ENCODE measurements at regions not wholly inside any gene's neighbourhood (a gene's known extent, or its start where the extent isn't known, plus 50 kb on each side); places are given as distances from the start of the nearest gene placed in this dataset.
"Not testable (repeated sequence)": the region's sequence is repeated elsewhere in the genome, so short reads cannot be mapped to it uniquely, and the experiment has no call there.

DNA sequence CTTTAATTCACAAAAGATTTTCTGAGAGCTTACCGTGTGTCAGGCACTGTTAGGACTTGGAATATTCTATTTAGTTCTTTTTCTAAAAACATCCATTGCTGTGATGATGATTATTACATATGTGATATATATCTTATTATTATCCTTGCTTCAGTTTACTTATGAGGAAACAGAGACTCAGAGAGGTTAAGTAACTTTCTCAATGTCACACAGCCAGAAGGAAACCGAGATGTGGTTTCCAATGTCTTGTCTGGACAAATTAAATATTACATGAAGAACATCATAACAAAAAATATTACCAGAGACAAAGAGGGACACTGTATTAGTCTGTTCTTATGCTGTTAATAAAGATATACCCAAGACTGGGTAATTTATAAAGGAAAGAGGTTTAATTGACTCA is 125.5 kb upstream of the DAP start:
- Histone ChIP-seq H3K36me3 (replicated peaks in 1 of 2) (no peaks in the 10 kb centered on the region), H3K4me3 (no peak overlapping the region), H3K27me3 (no peaks in the 10 kb centered on the region), H3K27ac (no peak overlapping the region), H3K9me3 (replicated peaks in 1 of 3) (no peaks in the 10 kb centered on the region), H3K4me1 (replicated peaks in 1 of 2) (no peaks in the 10 kb centered on the region)
- WGBS, 4 donors: 86 to 91% (median 89%) methylated on average over 2 of the region's 2 CpGs
- TF ChIP-seq POLR2A (IDR thresholded peaks at IDR 0.05): no peak
- TF ChIP-seq CTCF (IDR thresholded peaks at IDR 0.05): no peak
- no peak for DNase-seq
- intact Hi-C loops (cut with DNase I): no loop called here

DNA sequence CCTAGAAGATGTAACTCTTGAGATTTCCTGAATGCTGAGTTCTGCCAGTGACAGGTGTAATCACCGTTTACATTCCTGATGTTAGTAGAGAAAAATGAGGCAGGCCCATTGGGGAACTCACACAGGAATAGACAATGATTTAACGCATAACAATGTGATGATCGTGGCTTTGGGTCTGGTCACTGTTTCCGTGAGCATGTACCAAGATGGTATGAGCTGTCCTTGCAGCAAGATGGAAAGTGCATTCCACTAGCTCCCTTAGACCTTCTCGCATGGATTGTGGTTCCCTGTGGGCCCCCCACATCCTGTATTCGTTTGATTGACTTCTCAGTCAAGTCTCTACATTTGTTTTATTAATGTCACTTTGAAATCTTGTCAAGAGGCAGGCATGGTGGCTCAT is 124.0 kb upstream of the DAP start:
- Histone ChIP-seq H3K27ac (no peak overlapping the region), H3K9me3 (replicated peaks in 1 of 3) (no peaks in the 10 kb centered on the region), H3K4me3 (no peak overlapping the region), H3K36me3 (replicated peaks in 1 of 2) (no peaks in the 10 kb centered on the region), H3K4me1 (replicated peaks in 1 of 2) (no peaks in the 10 kb centered on the region), H3K27me3 (no peaks in the 10 kb centered on the region)
- intact Hi-C loops (cut with DNase I): no loop called here
- TF ChIP-seq CTCF (IDR thresholded peaks at IDR 0.05) (no peak), POLR2A (IDR thresholded peaks at IDR 0.05) (no peak)
- no peak for DNase-seq
- WGBS, 4 donors: 67 to 82% (median 73%) methylated on average over 5 to 6 of the region's 6 CpGs

- H3K36me3 ChIP-seq (replicated peaks in 1 of 2); DNase-seq; H3K9me3 ChIP-seq (replicated peaks in 1 of 3); H3K4me1 ChIP-seq (replicated peaks in 1 of 2); intact Hi-C loops (cut with DNase I); H3K4me3 ChIP-seq; H3K27ac ChIP-seq; H3K27me3 ChIP-seq: not testable (repeated sequence)
- WGBS, 4 donors: 75 to 95% (median 84%) methylated on average over 2 of the region's 2 CpGs
Observed at GRCh38 chr5:10883945-10884344, 122.9 kb upstream of the DAP start.

- Histone ChIP-seq H3K27me3 (no peaks in the 10 kb centered on the region), H3K4me1 (replicated peaks in 1 of 2) (no peaks in the 10 kb centered on the region), H3K9me3 (replicated peaks in 1 of 3) (no peaks in the 10 kb centered on the region), H3K27ac (no peak overlapping the region), H3K4me3 (no peak overlapping the region), H3K36me3 (replicated peaks in 1 of 2) (no peaks in the 10 kb centered on the region)
- no peak for DNase-seq
- no peak for TF ChIP-seq POLR2A (IDR thresholded peaks at IDR 0.05)
- no peak for TF ChIP-seq CTCF (IDR thresholded peaks at IDR 0.05)
- 62 to 72% (median 71%) methylated on average over 4 of the region's 4 CpGs for WGBS, 4 donors
- intact Hi-C loops (cut with DNase I): no loop called here
Observed at GRCh38 chr5:10880934-10881333, 119.9 kb upstream of the DAP start.

DNA sequence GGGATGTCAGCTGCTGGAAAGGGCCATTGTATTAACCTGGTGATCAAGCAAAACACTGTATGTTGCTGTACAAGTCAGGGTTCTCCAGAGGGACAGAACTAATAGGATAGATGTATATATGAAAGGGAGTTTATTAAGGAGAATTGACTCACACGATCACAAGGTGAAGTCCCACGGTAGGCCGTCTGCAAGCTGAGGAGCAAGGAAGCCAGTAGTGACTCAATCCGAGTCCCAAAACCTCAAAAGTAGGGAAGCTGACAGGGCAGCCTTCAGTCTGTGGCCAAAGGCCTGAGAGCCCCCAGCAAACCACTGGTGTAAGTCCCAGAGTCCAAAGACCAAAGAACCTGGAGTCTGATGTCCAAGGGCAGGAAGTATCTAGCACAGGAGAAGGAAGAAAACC is 116.0 kb upstream of the DAP start:
- not testable (repeated sequence) for H3K27ac ChIP-seq; H3K4me1 ChIP-seq (replicated peaks in 1 of 2)
- WGBS, 4 donors: 66 to 81% (median 73%) methylated on average over 4 of the region's 4 CpGs

More for the DNA sequence above, 116.0 kb upstream of the DAP start:
- DNase-seq; H3K27me3 ChIP-seq; intact Hi-C loops (cut with DNase I); H3K36me3 ChIP-seq (replicated peaks in 1 of 2); H3K4me3 ChIP-seq; H3K9me3 ChIP-seq (replicated peaks in 1 of 3): not testable (repeated sequence)
